Pulmonary artery endothelial cell (primary cell): ENCODE measurements at regions not wholly inside any gene's neighbourhood (a gene's known extent, or its start where the extent isn't known, plus 50 kb on each side); places are given as distances from the start of the nearest gene placed in this dataset.

ENCODE experiments used
- DNase-seq: peaks from one replicate; pipeline ENCODE4 v3.0.0-alpha.2; 2011; ENCODE audit warnings: low read depth, low spot score

- peak; percentile 64 for DNase-seq
These were observed 1078.3 kb downstream of the TTLL7 start for GRCh38 chr1:82920418-82921248.

GRCh38 chr1:82919837-82920236 is 1079.1 kb downstream of the TTLL7 start:
- peak; percentile 93 for DNase-seq

- peak; percentile 1 for DNase-seq
These were observed 1091.6 kb downstream of the TTLL7 start for GRCh38 chr1:82907313-82907712.

- no peak for DNase-seq
These were observed 1095.3 kb downstream of the TTLL7 start for GRCh38 chr1:82903626-82904025.

- no peak for DNase-seq
These were observed 1097.4 kb downstream of the TTLL7 start for GRCh38 chr1:82901561-82901960.

GRCh38 chr1:82901118-82901517 is 1097.8 kb downstream of the TTLL7 start:
- DNase-seq = no peak

- DNase-seq = no peak
These were observed 1098.3 kb downstream of the ADGRL2 start for GRCh38 chr1:82899017-82899416.

- DNase-seq = no peak
These were observed 1096.8 kb downstream of the ADGRL2 start for GRCh38 chr1:82897549-82897948.

- no peak for DNase-seq
These were observed 1095.3 kb downstream of the ADGRL2 start for GRCh38 chr1:82896036-82896435.

- no peak for DNase-seq
These were observed 1093.9 kb downstream of the ADGRL2 start for GRCh38 chr1:82894635-82895034.

GRCh38 chr1:82893712-82894470 is 1093.2 kb downstream of the ADGRL2 start:
- DNase-seq = no peak

GRCh38 chr1:82880506-82880905 is 1079.8 kb downstream of the ADGRL2 start:
- DNase-seq = no peak

- DNase-seq = no peak
These were observed 1079.1 kb downstream of the ADGRL2 start for GRCh38 chr1:82879701-82880305.

GRCh38 chr1:82875170-82875569 is 1074.4 kb downstream of the ADGRL2 start:
- no peak for DNase-seq

GRCh38 chr1:82874041-82874440 is 1073.3 kb downstream of the ADGRL2 start:
- DNase-seq = no peak

GRCh38 chr1:82870332-82870731 is 1069.6 kb downstream of the ADGRL2 start:
- DNase-seq = no peak

GRCh38 chr1:82867781-82868180 is 1067.0 kb downstream of the ADGRL2 start:
- DNase-seq = no peak

- DNase-seq = no peak
These were observed 1061.0 kb downstream of the ADGRL2 start for GRCh38 chr1:82861749-82862148.

- DNase-seq = no peak
These were observed 1057.3 kb downstream of the ADGRL2 start for GRCh38 chr1:82858031-82858430.

- no peak for DNase-seq
These were observed 1048.7 kb downstream of the ADGRL2 start for GRCh38 chr1:82849460-82849859.

- no peak for DNase-seq
These were observed 1047.3 kb downstream of the ADGRL2 start for GRCh38 chr1:82848043-82848442.

- DNase-seq = no peak
These were observed 1045.1 kb downstream of the ADGRL2 start for GRCh38 chr1:82845866-82846265.
